ENCODE measurements at regions not wholly inside any gene's neighbourhood (a gene's known extent, or its start where the extent isn't known, plus 50 kb on each side); places are given as distances from the start of the nearest gene placed in this dataset.

DNA sequence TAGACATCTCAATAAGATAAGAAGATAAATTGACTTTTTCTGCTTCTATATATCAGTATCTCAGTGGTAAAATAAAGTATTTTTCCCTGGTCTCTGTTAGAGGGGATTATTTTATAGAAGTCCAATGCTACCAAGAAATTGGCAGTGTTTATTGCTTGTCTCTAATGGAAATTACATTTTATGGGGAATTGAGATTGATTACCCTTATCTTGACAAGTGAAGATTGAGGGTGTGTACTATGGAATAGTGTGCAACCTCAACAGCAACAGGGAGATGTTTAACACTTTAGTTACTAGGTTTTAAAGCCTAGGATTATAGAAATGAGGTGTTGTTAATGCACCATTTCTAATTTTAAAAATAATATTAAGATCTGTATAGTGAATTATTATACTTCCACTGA is 154.8 kb upstream of the ROBO1 start:
- TF ChIP-seq POLR2A (IDR thresholded peaks at IDR 0.05) (no peak), EP300 (IDR thresholded peaks at IDR 0.05) (no peak)
- TF ChIP-seq, protein P1, sequence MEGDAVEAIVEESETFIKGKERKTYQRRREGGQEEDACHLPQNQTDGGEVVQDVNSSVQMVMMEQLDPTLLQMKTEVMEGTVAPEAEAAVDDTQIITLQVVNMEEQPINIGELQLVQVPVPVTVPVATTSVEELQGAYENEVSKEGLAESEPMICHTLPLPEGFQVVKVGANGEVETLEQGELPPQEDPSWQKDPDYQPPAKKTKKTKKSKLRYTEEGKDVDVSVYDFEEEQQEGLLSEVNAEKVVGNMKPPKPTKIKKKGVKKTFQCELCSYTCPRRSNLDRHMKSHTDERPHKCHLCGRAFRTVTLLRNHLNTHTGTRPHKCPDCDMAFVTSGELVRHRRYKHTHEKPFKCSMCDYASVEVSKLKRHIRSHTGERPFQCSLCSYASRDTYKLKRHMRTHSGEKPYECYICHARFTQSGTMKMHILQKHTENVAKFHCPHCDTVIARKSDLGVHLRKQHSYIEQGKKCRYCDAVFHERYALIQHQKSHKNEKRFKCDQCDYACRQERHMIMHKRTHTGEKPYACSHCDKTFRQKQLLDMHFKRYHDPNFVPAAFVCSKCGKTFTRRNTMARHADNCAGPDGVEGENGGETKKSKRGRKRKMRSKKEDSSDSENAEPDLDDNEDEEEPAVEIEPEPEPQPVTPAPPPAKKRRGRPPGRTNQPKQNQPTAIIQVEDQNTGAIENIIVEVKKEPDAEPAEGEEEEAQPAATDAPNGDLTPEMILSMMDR (IDR thresholded peaks at IDR 0.05) = no peak

Measured in ovary (tissue), 3 donors.